HL-60 (cell line): ENCODE measurements at regions not wholly inside any gene's neighbourhood (a gene's known extent, or its start where the extent isn't known, plus 50 kb on each side); places are given as distances from the start of the nearest gene placed in this dataset.

Experiments used
- CTCF ChIP-seq: IDR thresholded peaks from one replicate; pipeline ENCODE4 v1.5.1; 2011; ENCODE audit warnings: low read length, control low read depth, inconsistent platforms; ENCODE audit not compliant: insufficient read depth
- POLR2AphosphoS5 ChIP-seq: IDR thresholded peaks from 2 replicates; pipeline ENCODE4 v1.6.1; 2012; ENCODE audit warnings: low read depth

GRCh38 chr3:117380631-117381030 is 671.1 kb downstream of the TUSC7 start:
- TF ChIP-seq CTCF = no peak
- TF ChIP-seq POLR2AphosphoS5 = no peak
